Lower leg skin (tissue), 3 donors: ENCODE measurements at regions not wholly inside any gene's neighbourhood (a gene's known extent, or its start where the extent isn't known, plus 50 kb on each side); places are given as distances from the start of the nearest gene placed in this dataset.

ENCODE experiments used
- CTCF ChIP-seq, 3 donors: fragments of 450-650 bp; IDR thresholded peaks; one replicate each; pipeline ENCODE4 v1.5.1; 2016; ENCODE audit warnings: antibody characterized with exemption in 3 of 3, mild to moderate bottlenecking in 3 of 3, moderate library complexity in 2 of 3
- POLR2A ChIP-seq, 2 donors: fragments of 450-650 bp; IDR thresholded peaks; one replicate each; pipeline ENCODE4 v1.6.1; 2016 to 2017; ENCODE audit warnings: antibody characterized with exemption in 2 of 2, mild to moderate bottlenecking in 1 of 2, moderate library complexity in 1 of 2

GRCh38 chr6:169391473-169392071 is 137.9 kb upstream of the THBS2 start:
- no peak for TF ChIP-seq CTCF (IDR thresholded peaks at IDR 0.05)
- TF ChIP-seq POLR2A (IDR thresholded peaks at IDR 0.05) = no peak
